ENCODE measurements at regions not wholly inside any gene's neighbourhood (a gene's known extent, or its start where the extent isn't known, plus 50 kb on each side); places are given as distances from the start of the nearest gene placed in this dataset.

GRCh38 chr5:165400086-165400485 is 1894.7 kb downstream of the MAT2B start:
- Histone ChIP-seq H3K9me3 (ENCODE audit: control insufficient read depth in 4 of 4, low read length in 3 of 4) (no peaks in the 10 kb centered on the region), H3K27me3 (ENCODE audit: control insufficient read depth in 4 of 4, insufficient read depth in 4 of 4, low read length in 3 of 4) (no peaks in the 10 kb centered on the region), H3K4me3 (ENCODE audit: low read depth in 1 of 3, low read length in 3 of 3) (no peak overlapping the region), H3K4me1 (ENCODE audit: control insufficient read depth in 4 of 4, insufficient read depth in 4 of 4, low read length in 3 of 4) (no peaks in the 10 kb centered on the region), H3K27ac (ENCODE audit: low read depth in 1 of 2, low read length in 2 of 2) (no peak overlapping the region), H3K36me3 (ENCODE audit: control insufficient read depth in 4 of 4, insufficient read depth in 3 of 4, low read depth in 1 of 4, low read length in 3 of 4) (no peaks in the 10 kb centered on the region), H3K9ac (ENCODE audit: low read depth in 1 of 2, low read length in 2 of 2) (no peak overlapping the region)
- TF ChIP-seq REST (IDR thresholded peaks at IDR 0.05) (no peak), CTCF (IDR thresholded peaks at IDR 0.05; ENCODE audit: low read depth, low read length, missing input control) (no peak), NR2F2 (IDR thresholded peaks at IDR 0.05) (no peak), HNF4G (IDR thresholded peaks at IDR 0.05) (no peak), FOXA2 (IDR thresholded peaks at IDR 0.05) (no peak), GABPA (IDR thresholded peaks at IDR 0.05 in 1 of 2, conservative IDR thresholded peaks at IDR 0.05 in 1 of 2) (no peak), SP1 (IDR thresholded peaks at IDR 0.05) (no peak), YY1 (IDR thresholded peaks at IDR 0.05) (no peak), EGR1 (IDR thresholded peaks at IDR 0.05; ENCODE audit: low read depth in 2 of 2) (no peak), FOXA1 (IDR thresholded peaks at IDR 0.05) (no peak), RXRA (IDR thresholded peaks at IDR 0.05) (no peak), MAX (IDR thresholded peaks at IDR 0.05) (no peak), TAF1 (conservative IDR thresholded peaks at IDR 0.05) (no peak), RAD21 (IDR thresholded peaks at IDR 0.05) (no peak), HNF4A (conservative IDR thresholded peaks at IDR 0.05) (no peak)
- TF ChIP-seq, protein P1, sequence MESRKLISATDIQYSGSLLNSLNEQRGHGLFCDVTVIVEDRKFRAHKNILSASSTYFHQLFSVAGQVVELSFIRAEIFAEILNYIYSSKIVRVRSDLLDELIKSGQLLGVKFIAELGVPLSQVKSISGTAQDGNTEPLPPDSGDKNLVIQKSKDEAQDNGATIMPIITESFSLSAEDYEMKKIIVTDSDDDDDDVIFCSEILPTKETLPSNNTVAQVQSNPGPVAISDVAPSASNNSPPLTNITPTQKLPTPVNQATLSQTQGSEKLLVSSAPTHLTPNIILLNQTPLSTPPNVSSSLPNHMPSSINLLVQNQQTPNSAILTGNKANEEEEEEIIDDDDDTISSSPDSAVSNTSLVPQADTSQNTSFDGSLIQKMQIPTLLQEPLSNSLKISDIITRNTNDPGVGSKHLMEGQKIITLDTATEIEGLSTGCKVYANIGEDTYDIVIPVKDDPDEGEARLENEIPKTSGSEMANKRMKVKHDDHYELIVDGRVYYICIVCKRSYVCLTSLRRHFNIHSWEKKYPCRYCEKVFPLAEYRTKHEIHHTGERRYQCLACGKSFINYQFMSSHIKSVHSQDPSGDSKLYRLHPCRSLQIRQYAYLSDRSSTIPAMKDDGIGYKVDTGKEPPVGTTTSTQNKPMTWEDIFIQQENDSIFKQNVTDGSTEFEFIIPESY (IDR thresholded peaks at IDR 0.05) = no peak
- no peak for DNase-seq (ENCODE audit: low spot score)

GRCh38 chr5:165404917-165405316 is 1899.5 kb downstream of the MAT2B start:
- TF ChIP-seq RAD21 (IDR thresholded peaks at IDR 0.05) (no peak), FOXA2 (IDR thresholded peaks at IDR 0.05) (no peak), FOXA1 (IDR thresholded peaks at IDR 0.05) (no peak), HNF4G (IDR thresholded peaks at IDR 0.05) (no peak), HNF4A (conservative IDR thresholded peaks at IDR 0.05) (no peak), RXRA (IDR thresholded peaks at IDR 0.05) (no peak), TAF1 (conservative IDR thresholded peaks at IDR 0.05) (no peak), SP1 (IDR thresholded peaks at IDR 0.05) (no peak), MAX (IDR thresholded peaks at IDR 0.05) (no peak), YY1 (IDR thresholded peaks at IDR 0.05) (no peak), GABPA (IDR thresholded peaks at IDR 0.05 in 1 of 2, conservative IDR thresholded peaks at IDR 0.05 in 1 of 2) (no peak), REST (IDR thresholded peaks at IDR 0.05) (no peak), NR2F2 (IDR thresholded peaks at IDR 0.05) (no peak)
- TF ChIP-seq, protein P1 (IDR thresholded peaks at IDR 0.05) = no peak
- TF ChIP-seq, protein P2, sequence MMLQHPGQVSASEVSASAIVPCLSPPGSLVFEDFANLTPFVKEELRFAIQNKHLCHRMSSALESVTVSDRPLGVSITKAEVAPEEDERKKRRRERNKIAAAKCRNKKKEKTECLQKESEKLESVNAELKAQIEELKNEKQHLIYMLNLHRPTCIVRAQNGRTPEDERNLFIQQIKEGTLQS (IDR thresholded peaks at IDR 0.05) = no peak
- H3K27me3 ChIP-seq (ENCODE audit: control insufficient read depth in 4 of 4, insufficient read depth in 4 of 4, low read length in 3 of 4) = no peaks in the 10 kb centered on the region
- no peaks in the 10 kb centered on the region for H3K4me1 ChIP-seq (ENCODE audit: control insufficient read depth in 4 of 4, insufficient read depth in 4 of 4, low read length in 3 of 4)
- H3K27ac ChIP-seq (ENCODE audit: low read depth in 1 of 2, low read length in 2 of 2) = no peak overlapping the region
- no peak overlapping the region for H3K9ac ChIP-seq (ENCODE audit: low read depth in 1 of 2, low read length in 2 of 2)
- WGBS = 76% methylated on average over 2 of the region's 2 CpGs
- H3K4me3 ChIP-seq (ENCODE audit: low read depth in 1 of 3, low read length in 3 of 3) = no peak overlapping the region
- H3K9me3 ChIP-seq (ENCODE audit: control insufficient read depth in 4 of 4, low read length in 3 of 4) = peaks cover 0 to 2% (median 1%) of the 10 kb centered on the region in 4 donors
- H3K36me3 ChIP-seq (ENCODE audit: control insufficient read depth in 4 of 4, insufficient read depth in 3 of 4, low read depth in 1 of 4, low read length in 3 of 4) = no peaks in the 10 kb centered on the region
- DNase-seq (ENCODE audit: low spot score) = no peak

Data from liver (tissue), 8 donors.